H1 (cell line): ENCODE measurements at regions not wholly inside any gene's neighbourhood (a gene's known extent, or its start where the extent isn't known, plus 50 kb on each side); places are given as distances from the start of the nearest gene placed in this dataset.

Source experiments
- CTCF ChIA-PET: fragments of 300-600 bp; sonication (Branson Sonifier 250); formaldehyde crosslinking; loops from one replicate; lab custom pipeline; 2021; ENCODE audit not compliant: partially characterized antibody; lab: Charles Lee
- POLR2A ChIA-PET: fragments of 300-600 bp; sonication (Branson Sonifier 250); formaldehyde crosslinking; loops from one replicate; lab custom pipeline; 2021; ENCODE audit warnings: inconsistent platforms; ENCODE audit not compliant: partially characterized antibody; lab: Charles Lee
- DNase-seq, 2 experiments: peaks; one replicate each; pipeline versions ENCODE4 v3.0.0 to v3.0.0-alpha.2; 2010 to 2022; ENCODE audit warnings: low spot score in 2 of 2, low read depth in 1 of 2, mixed read lengths in 1 of 2
- FAIRE-seq: peaks from 2 replicates; lab custom pipeline; 2011; peaks lifted over from hg19 to GRCh38; lab: Jason Lieb, UNC
- H2AFZ ChIP-seq: 2 replicates; pipeline ENCODE4 v1.8.1; 2012; ENCODE audit warnings: low read length, inconsistent platforms
- H2AK5ac ChIP-seq: 2 replicates; pipeline ENCODE4 v1.6.1; 2013; ENCODE audit warnings: low read depth, low read length
- H2BK120ac ChIP-seq: replicated peaks from 2 replicates; pipeline ENCODE3; 2013; ENCODE audit warnings: low read depth, low read length, inconsistent platforms
- H2BK12ac ChIP-seq: 2 replicates; pipeline ENCODE4 v1.6.1; 2013; ENCODE audit warnings: low read depth, low read length
- H2BK15ac ChIP-seq: 2 replicates; pipeline ENCODE4 v1.6.1; 2013; ENCODE audit warnings: low read length
- H2BK20ac ChIP-seq: 2 replicates; pipeline ENCODE4 v1.6.1; 2013; ENCODE audit warnings: low read length
- H2BK5ac ChIP-seq: 2 replicates; pipeline ENCODE4 v1.6.1; 2013; ENCODE audit warnings: low read depth, low read length
- H3K14ac ChIP-seq: 2 replicates; pipeline ENCODE4 v1.6.1; 2013; ENCODE audit warnings: inconsistent platforms; ENCODE audit not compliant: insufficient read length
- H3K18ac ChIP-seq: 2 replicates; pipeline ENCODE4 v1.6.1; 2013; ENCODE audit warnings: low read length; ENCODE audit errors: extremely low read depth
- H3K23ac ChIP-seq: 2 replicates; pipeline ENCODE4 v1.6.1; 2013; ENCODE audit warnings: inconsistent platforms; ENCODE audit not compliant: insufficient read length
- H3K23me2 ChIP-seq: 2 replicates; pipeline ENCODE4 v1.6.1; 2013; ENCODE audit warnings: low read depth, low read length
- H3K27ac ChIP-seq: 2 replicates; pipeline ENCODE4 v1.6.1; 2011; ENCODE audit warnings: low read depth, low read length, inconsistent platforms
- H3K27me3 ChIP-seq, 4 experiments: replicated peaks in 1 of 4; 1 replicate in 1 of 4; 2 replicates in 3 of 4; pipeline versions ENCODE4 v1.6.1 to v1.8.1; 2011 to 2013; ENCODE audit warnings: low read length in 3 of 4, mild to moderate bottlenecking in 3 of 4, inconsistent platforms in 2 of 4, mixed read lengths in 2 of 4, moderate library complexity in 1 of 4; ENCODE audit not compliant: control insufficient read depth in 3 of 4, insufficient read depth in 3 of 4; ENCODE audit errors: extremely low read depth in 1 of 4
- H3K36me3 ChIP-seq, 4 experiments: 2 replicates each; pipeline versions ENCODE4 v1.6.1 to v1.8.1; 2011 to 2013; ENCODE audit warnings: mild to moderate bottlenecking in 4 of 4, low read length in 3 of 4, moderate library complexity in 2 of 4, control low read depth in 1 of 4, inconsistent platforms in 1 of 4; ENCODE audit not compliant: insufficient read depth in 4 of 4, control insufficient read depth in 2 of 4
- H3K4ac ChIP-seq: replicated peaks from 2 replicates; pipeline ENCODE3; 2013; ENCODE audit warnings: low read length, low read depth, mixed read lengths, inconsistent platforms; ENCODE audit not compliant: insufficient read length
- H3K4me1 ChIP-seq, 4 experiments: replicated peaks in 1 of 4; 1 replicate in 1 of 4; 2 replicates in 3 of 4; pipeline versions ENCODE4 v1.6.1 to v1.8.1; 2011 to 2013; ENCODE audit warnings: low read length in 3 of 4, inconsistent platforms in 2 of 4, mixed read lengths in 1 of 4; ENCODE audit not compliant: insufficient read depth in 4 of 4, control insufficient read depth in 3 of 4
- H3K4me2 ChIP-seq, 2 experiments: 2 replicates each; pipeline versions ENCODE4 v1.6.1 to v1.8.1; 2011 to 2013; ENCODE audit warnings: low read depth in 2 of 2, low read length in 2 of 2, control low read depth in 1 of 2, inconsistent platforms in 1 of 2, mild to moderate bottlenecking in 1 of 2; ENCODE audit not compliant: insufficient read depth in 1 of 2
- H3K4me3 ChIP-seq, 4 experiments: fragments of 200-600, 300-600 bp in 1 of 4; sonication (generic), shearing (Covaris generic), sonication (Bioruptor Twin) in 1 of 4; 2 replicates each; pipeline versions ENCODE4 v1.5.1 to v1.8.1; 2011 to 2016; ENCODE audit warnings: low read length in 4 of 4, low read depth in 3 of 4, control low read depth in 2 of 4, inconsistent platforms in 2 of 4, mild to moderate bottlenecking in 2 of 4, mixed read lengths in 1 of 4, moderate library complexity in 1 of 4; ENCODE audit not compliant: insufficient read depth in 2 of 4; ENCODE audit errors: extremely low read depth in 1 of 4
- H3K56ac ChIP-seq: replicated peaks from 2 replicates; pipeline ENCODE3; 2013; ENCODE audit warnings: low read depth, mild to moderate bottlenecking, mixed read lengths, low read length, inconsistent platforms; ENCODE audit not compliant: insufficient read length
- H3K79me1 ChIP-seq: 2 replicates; pipeline ENCODE4 v1.6.1; 2013; ENCODE audit warnings: low read depth, low read length, control low read depth
- H3K79me2 ChIP-seq, 2 experiments: 2 replicates each; pipeline versions ENCODE4 v1.6.1 to v1.8.1; 2012 to 2013; ENCODE audit warnings: low read length in 2 of 2, mild to moderate bottlenecking in 2 of 2, inconsistent platforms in 1 of 2; ENCODE audit not compliant: insufficient read depth in 2 of 2, control insufficient read depth in 1 of 2
- H3K9ac ChIP-seq, 4 experiments: replicated peaks in 1 of 4; 1 replicate in 1 of 4; 2 replicates in 3 of 4; pipeline versions ENCODE4 v1.6.1 to v1.8.1; 2011 to 2013; ENCODE audit warnings: low read depth in 3 of 4, low read length in 3 of 4, control low read depth in 2 of 4, mild to moderate bottlenecking in 2 of 4, moderate library complexity in 2 of 4, inconsistent platforms in 1 of 4; ENCODE audit errors: extremely low read depth in 1 of 4
- H3K9me3 ChIP-seq, 2 experiments: 2 replicates each; pipeline versions ENCODE4 v1.6.1 to v1.8.1; 2012 to 2013; ENCODE audit warnings: mild to moderate bottlenecking in 2 of 2, moderate library complexity in 2 of 2, control low read depth in 1 of 2, inconsistent platforms in 1 of 2, low read depth in 1 of 2, low read length in 1 of 2, mixed read lengths in 1 of 2; ENCODE audit not compliant: insufficient read depth in 2 of 2
- H4K20me1 ChIP-seq, 2 experiments: replicated peaks in 1 of 2; 2 replicates each; pipeline versions ENCODE3 to v1.8.1; 2011 to 2013; ENCODE audit warnings: inconsistent platforms in 2 of 2, low read length in 2 of 2, mild to moderate bottlenecking in 1 of 2; ENCODE audit not compliant: insufficient read depth in 2 of 2, control insufficient read depth in 1 of 2
- H4K5ac ChIP-seq: 2 replicates; pipeline ENCODE4 v1.6.1; 2013; ENCODE audit warnings: low read length, low read depth, mixed read lengths, inconsistent platforms; ENCODE audit not compliant: insufficient read length
- H4K8ac ChIP-seq: 2 replicates; pipeline ENCODE4 v1.8.0; 2013; ENCODE audit warnings: mild to moderate bottlenecking, moderate library complexity, low read length, inconsistent platforms; ENCODE audit not compliant: insufficient read depth; ENCODE audit errors: extremely low read depth
- H4K91ac ChIP-seq: replicated peaks from 2 replicates; pipeline ENCODE3; 2013; ENCODE audit warnings: low read length, mixed read lengths, inconsistent platforms; ENCODE audit not compliant: insufficient read length
- ATF3 ChIP-seq: IDR thresholded peaks from 2 replicates; pipeline ENCODE4 v1.6.1; 2011; ENCODE audit warnings: low read depth, mild to moderate bottlenecking, low read length; ENCODE audit not compliant: insufficient read depth
- CHD2 ChIP-seq: IDR thresholded peaks from 2 replicates; pipeline ENCODE4 v1.6.1; 2012; ENCODE audit warnings: low read length, improper control_type of control experiment
- GABPA ChIP-seq: IDR thresholded peaks from 2 replicates; pipeline ENCODE4 v1.6.1; 2011; ENCODE audit warnings: mild to moderate bottlenecking, low read length, moderate library complexity, borderline replicate concordance; ENCODE audit not compliant: insufficient read depth
- GTF2F1 ChIP-seq: IDR thresholded peaks from 2 replicates; pipeline ENCODE4 v1.6.1; 2012; ENCODE audit warnings: low read depth, low read length, improper control_type of control experiment, borderline replicate concordance
- MAFK ChIP-seq: IDR thresholded peaks from 2 replicates; pipeline ENCODE4 v1.6.1; 2012; ENCODE audit warnings: low read depth, mild to moderate bottlenecking, improper control_type of control experiment, low read length
- RXRA ChIP-seq: IDR thresholded peaks from 2 replicates; pipeline ENCODE4 v1.6.1; 2011; ENCODE audit warnings: low read depth, mild to moderate bottlenecking, low read length, moderate library complexity; ENCODE audit not compliant: insufficient read depth
- SUZ12 ChIP-seq: fragments of 200-600 bp; sonication (generic); IDR thresholded peaks from 2 replicates; pipeline ENCODE4 v1.6.1; 2012; ENCODE audit warnings: mild to moderate bottlenecking, inconsistent platforms, low read length, moderate library complexity, mixed read lengths
- WGBS, 2 experiments: shearing (Covaris generic) in 1 of 2; methylation state at CpG; one replicate each; pipeline versions ENCODE4 v1.1.6 to v1.1.7; 2013 to 2015; ENCODE audit warnings: low lambda C conversion rate in 2 of 2, mixed read lengths in 2 of 2, inconsistent platforms in 1 of 2, low coverage in 1 of 2, missing lambda C conversion rate in 1 of 2; ENCODE audit not compliant: insufficient replicate concordance in 2 of 2, insufficient coverage in 1 of 2, insufficient read length in 1 of 2; ENCODE audit errors: extremely low coverage in 1 of 2, missing lambda C conversion rate in 1 of 2; 5-methylcytosine and 5-hydroxymethylcytosine counted together

GRCh38 chr6:139600919-139601475 is 226.5 kb upstream of the CITED2 start:
- no peak overlapping the region for H3K9ac ChIP-seq
- CTCF ChIA-PET, result interaction anchor here (0.6 to 1.4 kb wide), 3 partner anchors 111 to 1938 kb away, joined by 3 to 4 read pairs (median 4); no protein-coding TSS in a partner anchor
- H2BK120ac ChIP-seq, result no peak overlapping the region
- no peak overlapping the region for H3K4ac ChIP-seq
- H3K36me3 ChIP-seq, result no peaks in the 10 kb centered on the region
- no peaks in the 10 kb centered on the region for H4K20me1 ChIP-seq
- POLR2A ChIA-PET, result no interaction called here
- H3K18ac ChIP-seq, result no peak overlapping the region
- no peak overlapping the region for H4K91ac ChIP-seq
- no peak overlapping the region for H4K5ac ChIP-seq
- no peak overlapping the region for H2BK12ac ChIP-seq
- no peaks in the 10 kb centered on the region; a peak in 1 of 7 replicates for H3K4me1 ChIP-seq
- H2BK15ac ChIP-seq, result no peak overlapping the region
- H3K23me2 ChIP-seq, result no peaks in the 10 kb centered on the region
- no peak for FAIRE-seq
- no peak overlapping the region for H3K14ac ChIP-seq
- H3K23ac ChIP-seq, result no peak overlapping the region
- no peak overlapping the region for H2AK5ac ChIP-seq
- TF ChIP-seq GTF2F1 (no peak), GABPA (no peak), SUZ12 (no peak), MAFK (no peak), RXRA (no peak), ATF3 (no peak), CHD2 (no peak)
- no peak overlapping the region for H3K4me3 ChIP-seq
- no peak overlapping the region for H3K27ac ChIP-seq
- 90% methylated on average over 2 of the region's 2 CpGs; no CpG with 5 or more reads in 1 of the 2 experiments for WGBS, 2 experiments
- no peak overlapping the region for H2BK5ac ChIP-seq
- no peak for DNase-seq
- no peaks in the 10 kb centered on the region for H3K79me1 ChIP-seq
- H4K8ac ChIP-seq, result no peak overlapping the region
- H3K4me2 ChIP-seq, result no peak overlapping the region
- no peak overlapping the region for H2AFZ ChIP-seq
- no peaks in the 10 kb centered on the region for H3K27me3 ChIP-seq
- H3K9me3 ChIP-seq, result no peaks in the 10 kb centered on the region
- H2BK20ac ChIP-seq, result no peak overlapping the region
- H3K56ac ChIP-seq, result no peak overlapping the region
- no peaks in the 10 kb centered on the region for H3K79me2 ChIP-seq
